HG03457 (cell line): ENCODE measurements at regions not wholly inside any gene's neighbourhood (a gene's known extent, or its start where the extent isn't known, plus 50 kb on each side); places are given as distances from the start of the nearest gene placed in this dataset.
"Not testable (repeated sequence)": the region's sequence is repeated elsewhere in the genome, so short reads cannot be mapped to it uniquely, and the experiment has no call there.

Experiments used
- ATAC-seq: cut with Tn5 transposase; IDR thresholded peaks from one replicate; pipeline ENCODE4 v1.9.1; 2021; ENCODE audit warnings: moderate number of reproducible peaks; ENCODE audit not compliant: unreplicated experiment

DNA sequence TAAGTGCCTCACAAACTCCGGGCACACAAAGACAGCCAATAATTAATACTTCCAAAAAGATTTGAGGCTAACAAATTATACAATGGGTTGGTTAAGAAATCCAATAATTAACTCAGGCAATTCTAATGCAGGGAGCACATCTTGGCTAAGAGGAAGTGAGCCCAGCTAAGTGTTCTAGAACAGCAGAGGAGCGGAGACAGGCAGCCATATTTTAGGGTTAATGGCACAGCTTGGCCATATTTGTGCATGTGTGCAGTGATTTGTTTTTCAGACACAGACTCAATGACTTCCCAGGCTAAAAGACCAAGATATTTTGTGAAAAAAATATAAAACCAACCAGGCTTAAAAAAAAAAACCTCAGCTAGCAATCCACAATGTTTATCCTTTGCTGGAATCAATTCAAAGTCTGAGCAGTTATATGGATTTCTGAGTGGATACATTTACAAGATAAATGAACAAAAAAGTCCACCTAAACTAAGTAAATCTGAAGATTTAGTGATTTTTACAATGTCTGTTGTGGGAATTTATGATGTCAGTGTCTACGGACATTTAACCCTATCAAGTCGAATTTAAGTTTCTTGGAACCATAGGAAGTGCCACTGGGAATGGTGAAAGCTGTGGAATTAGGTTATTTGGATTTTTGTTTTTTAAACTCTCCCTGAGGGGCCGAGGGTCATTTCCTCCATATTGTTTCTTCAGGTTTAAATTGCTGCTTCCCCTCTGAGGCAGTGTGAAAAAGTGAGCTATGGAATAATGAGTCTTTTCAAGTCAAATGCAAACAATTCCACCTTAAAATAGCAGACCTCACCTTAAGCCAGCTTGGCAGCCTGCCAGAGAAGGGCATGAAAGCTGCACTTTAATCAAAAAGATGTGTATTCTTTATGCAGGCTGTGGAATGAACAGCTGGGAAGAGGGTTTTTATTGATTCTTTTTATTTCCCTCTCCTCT is 413.7 kb upstream of the TBL1XR1 start:
- no peak for ATAC-seq

- no peak for ATAC-seq
Measured at GRCh38 chr3:177611752-177612334, 414.6 kb upstream of the TBL1XR1 start.

- no peak for ATAC-seq
Measured at GRCh38 chr3:177613901-177614300, 416.6 kb upstream of the TBL1XR1 start.

- no peak for ATAC-seq
Measured at GRCh38 chr3:177615015-177615414, 417.7 kb upstream of the TBL1XR1 start.

GRCh38 chr3:177618873-177619733 is 421.8 kb upstream of the TBL1XR1 start:
- no peak for ATAC-seq

GRCh38 chr3:177620073-177620472 is 422.8 kb upstream of the TBL1XR1 start:
- ATAC-seq, result no peak

GRCh38 chr3:177622520-177622919 is 425.2 kb upstream of the TBL1XR1 start:
- no peak for ATAC-seq

GRCh38 chr3:177622982-177623617 is 425.8 kb upstream of the TBL1XR1 start:
- ATAC-seq, result no peak

GRCh38 chr3:177624528-177625495 is 427.5 kb upstream of the TBL1XR1 start:
- ATAC-seq, result no peak

DNA sequence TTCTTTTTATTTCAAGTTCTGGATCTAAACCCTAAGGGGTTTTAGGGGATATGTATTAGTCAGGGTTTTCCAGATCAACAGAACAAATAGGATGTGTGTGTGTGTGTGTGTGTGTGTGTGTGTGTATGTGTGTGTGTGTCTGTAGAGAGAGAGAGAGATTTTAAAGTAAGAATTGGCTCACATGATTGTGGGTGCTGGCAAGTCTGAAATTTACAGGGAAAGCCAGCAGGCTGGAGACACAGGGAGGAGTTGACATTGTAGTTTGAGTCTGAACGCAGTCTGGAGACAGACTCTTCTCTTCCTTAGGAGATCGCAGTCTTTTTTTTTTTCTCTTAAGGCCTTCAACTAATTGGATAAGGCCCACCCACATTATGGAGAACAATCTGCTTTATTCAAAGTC is 428.8 kb upstream of the TBL1XR1 start:
- no peak for ATAC-seq

GRCh38 chr3:177628095-177628719 is 430.9 kb upstream of the TBL1XR1 start:
- ATAC-seq, result not testable (repeated sequence)

GRCh38 chr3:177629276-177629675 is 432.0 kb upstream of the TBL1XR1 start:
- ATAC-seq, result no peak

DNA sequence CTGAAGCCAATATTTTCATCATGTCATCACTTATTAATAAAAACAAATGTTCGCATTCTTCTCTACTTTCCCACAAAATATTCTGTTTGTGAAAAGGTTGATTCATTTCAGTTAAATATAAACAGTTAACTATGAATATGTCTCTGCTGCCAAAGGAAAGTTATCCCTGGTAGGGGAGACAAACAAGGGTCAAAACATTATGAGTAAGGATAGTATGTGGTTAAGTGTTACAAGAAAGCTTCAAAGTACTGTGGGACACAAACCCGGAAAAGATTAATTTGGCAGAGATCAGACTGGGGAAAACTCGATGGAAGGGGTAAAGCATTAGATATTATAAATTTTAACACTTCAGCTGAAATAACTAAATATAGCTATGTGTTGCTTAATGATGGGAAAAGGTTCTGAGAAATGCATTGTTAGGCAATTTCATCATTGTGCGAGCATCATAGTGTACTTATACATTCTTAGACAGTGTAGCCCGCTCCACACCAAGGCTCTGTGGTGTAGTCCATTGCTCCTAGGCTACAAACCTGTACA is 436.5 kb upstream of the TBL1XR1 start:
- no peak for ATAC-seq

DNA sequence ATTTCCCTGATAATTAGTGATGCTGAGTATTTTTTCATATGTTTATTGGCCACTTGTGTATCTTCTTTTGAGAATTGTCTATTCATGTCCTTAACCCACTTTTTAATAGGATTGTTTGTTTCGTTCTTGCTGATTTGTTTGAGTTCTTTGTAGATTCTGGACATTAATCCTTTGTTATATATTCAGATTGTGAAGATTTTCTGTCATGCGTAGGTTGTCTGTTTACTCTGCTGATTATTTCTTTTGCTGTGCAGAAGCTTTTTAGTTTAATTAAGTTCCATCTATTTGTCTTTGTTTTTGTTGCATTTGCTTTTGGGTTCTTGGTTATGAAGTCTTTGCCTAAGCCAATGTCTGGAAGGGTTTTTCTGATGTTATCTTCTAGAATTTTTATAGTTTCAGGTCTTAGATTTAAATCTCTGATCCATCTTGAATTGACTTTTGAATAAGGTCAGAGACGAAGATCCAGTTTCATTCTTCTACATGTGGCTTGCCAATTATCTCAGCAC is 438.4 kb upstream of the TBL1XR1 start:
- not testable (repeated sequence) for ATAC-seq

DNA sequence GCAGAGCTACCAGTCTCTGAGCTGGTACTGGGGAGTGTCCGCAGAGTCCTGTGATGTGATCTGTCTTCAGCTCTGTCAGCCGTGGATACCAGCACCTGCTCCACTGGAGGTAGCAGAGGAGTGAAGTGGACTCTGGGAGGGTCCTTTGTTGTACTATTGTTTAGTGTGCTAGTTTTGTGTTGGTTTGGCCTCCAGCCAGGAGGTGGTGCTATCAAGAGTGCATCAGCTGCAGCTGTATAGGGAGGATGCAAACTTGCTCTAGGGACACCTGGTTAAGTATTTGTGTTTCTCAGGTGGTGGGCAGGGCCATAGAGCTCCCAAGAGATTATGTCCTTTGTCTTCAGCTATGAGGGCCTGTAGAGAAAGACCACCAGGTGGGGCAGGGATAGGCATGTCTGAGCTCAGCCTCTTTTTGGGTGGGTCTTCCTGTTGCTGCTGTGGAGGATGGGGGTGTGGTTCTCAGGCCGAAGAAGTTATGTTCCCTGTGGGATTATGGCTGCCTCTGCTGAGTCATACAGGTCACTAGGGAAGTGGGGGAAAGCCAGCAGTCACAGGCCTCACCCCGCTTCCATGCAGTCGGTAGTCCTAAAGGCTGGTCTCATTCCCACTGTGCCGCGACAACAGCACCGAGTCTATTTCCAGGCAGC is 443.2 kb upstream of the TBL1XR1 start:
- ATAC-seq, result no peak

GRCh38 chr3:177641206-177641605 is 443.9 kb upstream of the TBL1XR1 start:
- no peak for ATAC-seq

DNA sequence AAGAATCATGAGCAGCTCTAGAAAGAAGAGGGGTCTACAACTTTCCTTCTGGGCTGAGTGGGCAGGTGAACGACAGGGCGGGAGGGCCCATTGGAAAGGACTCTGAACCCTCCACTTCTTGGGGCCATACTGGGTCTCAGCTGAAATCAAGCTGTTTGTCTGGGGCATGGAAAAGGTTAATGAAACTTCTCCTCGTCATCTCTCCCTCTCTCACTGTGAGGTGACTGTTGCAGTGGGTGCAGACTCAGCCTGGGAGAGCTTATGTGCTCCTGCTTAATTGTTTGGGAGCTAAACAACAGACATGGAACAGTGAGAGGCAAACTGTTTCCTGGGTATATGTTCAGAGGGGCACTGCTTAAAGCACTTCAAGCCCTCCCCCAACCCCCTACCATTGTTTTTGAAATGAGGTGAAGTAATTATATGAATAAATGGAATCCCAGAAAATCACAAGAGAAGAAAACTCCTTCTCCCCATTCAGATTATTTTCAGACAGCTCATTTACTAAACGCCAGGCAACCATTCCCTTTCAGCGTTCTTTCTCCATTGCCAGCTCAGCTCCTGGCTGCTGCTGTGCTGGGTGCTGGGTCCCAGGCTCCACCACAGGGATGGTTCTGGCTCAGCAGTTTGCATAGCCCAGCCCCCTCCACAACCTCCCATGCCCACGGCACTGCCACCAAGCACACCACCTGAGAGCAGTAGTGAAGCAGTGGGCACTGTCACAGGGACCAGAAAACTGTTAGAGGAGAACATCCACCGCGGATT is 444.9 kb upstream of the TBL1XR1 start:
- ATAC-seq, result no peak

GRCh38 chr3:177642804-177643125 is 445.5 kb upstream of the TBL1XR1 start:
- no peak for ATAC-seq
